ENCODE measurements at regions not wholly inside any gene's neighbourhood (a gene's known extent, or its start where the extent isn't known, plus 50 kb on each side); places are given as distances from the start of the nearest gene placed in this dataset.

- ChIA-PET POLR2A (no interaction called here), CTCF (no interaction called here)
- no TSS peak for BruUV-seq (replicated peaks)
- ATAC-seq, result no peak
- no peaks in the 10 kb centered on the region for H3K9me3 ChIP-seq (ENCODE audit: control insufficient read depth, insufficient read depth, low read depth, low read length)
- in situ Hi-C loops (cut with HindIII; ENCODE audit: low pct_unique_long_range_greater_than_20kb, low sequenced_read_pairs) (no loop called here), intact Hi-C loops (cut with micrococcal nuclease; ENCODE audit: unreplicated experiment) (no loop called here)
- no peak overlapping the region for H3K27ac ChIP-seq (ENCODE audit: low read length)
- H3K27me3 ChIP-seq (ENCODE audit: control insufficient read depth, insufficient read depth, low read length), result no peaks in the 10 kb centered on the region
- no peaks in the 10 kb centered on the region for H3K4me1 ChIP-seq (ENCODE audit: control insufficient read depth, insufficient read depth, low read length)
- TF ChIP-seq SIN3A (IDR thresholded peaks at IDR 0.05; ENCODE audit: borderline replicate concordance, insufficient read depth, low read depth, low read length), result no peak
- no peak for TF ChIP-seq TCF7L2 (IDR thresholded peaks at IDR 0.05; ENCODE audit: low read depth, low read length)
- no peak for TF ChIP-seq CTCF (IDR thresholded peaks at IDR 0.05)
- TF ChIP-seq, protein P1, sequence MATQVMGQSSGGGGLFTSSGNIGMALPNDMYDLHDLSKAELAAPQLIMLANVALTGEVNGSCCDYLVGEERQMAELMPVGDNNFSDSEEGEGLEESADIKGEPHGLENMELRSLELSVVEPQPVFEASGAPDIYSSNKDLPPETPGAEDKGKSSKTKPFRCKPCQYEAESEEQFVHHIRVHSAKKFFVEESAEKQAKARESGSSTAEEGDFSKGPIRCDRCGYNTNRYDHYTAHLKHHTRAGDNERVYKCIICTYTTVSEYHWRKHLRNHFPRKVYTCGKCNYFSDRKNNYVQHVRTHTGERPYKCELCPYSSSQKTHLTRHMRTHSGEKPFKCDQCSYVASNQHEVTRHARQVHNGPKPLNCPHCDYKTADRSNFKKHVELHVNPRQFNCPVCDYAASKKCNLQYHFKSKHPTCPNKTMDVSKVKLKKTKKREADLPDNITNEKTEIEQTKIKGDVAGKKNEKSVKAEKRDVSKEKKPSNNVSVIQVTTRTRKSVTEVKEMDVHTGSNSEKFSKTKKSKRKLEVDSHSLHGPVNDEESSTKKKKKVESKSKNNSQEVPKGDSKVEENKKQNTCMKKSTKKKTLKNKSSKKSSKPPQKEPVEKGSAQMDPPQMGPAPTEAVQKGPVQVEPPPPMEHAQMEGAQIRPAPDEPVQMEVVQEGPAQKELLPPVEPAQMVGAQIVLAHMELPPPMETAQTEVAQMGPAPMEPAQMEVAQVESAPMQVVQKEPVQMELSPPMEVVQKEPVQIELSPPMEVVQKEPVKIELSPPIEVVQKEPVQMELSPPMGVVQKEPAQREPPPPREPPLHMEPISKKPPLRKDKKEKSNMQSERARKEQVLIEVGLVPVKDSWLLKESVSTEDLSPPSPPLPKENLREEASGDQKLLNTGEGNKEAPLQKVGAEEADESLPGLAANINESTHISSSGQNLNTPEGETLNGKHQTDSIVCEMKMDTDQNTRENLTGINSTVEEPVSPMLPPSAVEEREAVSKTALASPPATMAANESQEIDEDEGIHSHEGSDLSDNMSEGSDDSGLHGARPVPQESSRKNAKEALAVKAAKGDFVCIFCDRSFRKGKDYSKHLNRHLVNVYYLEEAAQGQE (IDR thresholded peaks at IDR 0.05; ENCODE audit: insufficient read depth in 1 of 2, low read depth in 2 of 2, low read length in 1 of 2), result no peak
- no peak for TF ChIP-seq POLR2AphosphoS5 (IDR thresholded peaks at IDR 0.05; ENCODE audit: low read depth, low read length)
- no peaks in the 10 kb centered on the region for H3K36me3 ChIP-seq (ENCODE audit: control insufficient read depth, insufficient read depth, low read length)
- no peak overlapping the region for H3K4me3 ChIP-seq (ENCODE audit: low read depth in 2 of 2, low read length in 2 of 2)
- DNase-seq (ENCODE audit: low read depth, low spot score), result no peak
These were observed 187.0 kb upstream of the S1PR3 start for GRCh38 chr9:88804254-88804596.

DNA sequence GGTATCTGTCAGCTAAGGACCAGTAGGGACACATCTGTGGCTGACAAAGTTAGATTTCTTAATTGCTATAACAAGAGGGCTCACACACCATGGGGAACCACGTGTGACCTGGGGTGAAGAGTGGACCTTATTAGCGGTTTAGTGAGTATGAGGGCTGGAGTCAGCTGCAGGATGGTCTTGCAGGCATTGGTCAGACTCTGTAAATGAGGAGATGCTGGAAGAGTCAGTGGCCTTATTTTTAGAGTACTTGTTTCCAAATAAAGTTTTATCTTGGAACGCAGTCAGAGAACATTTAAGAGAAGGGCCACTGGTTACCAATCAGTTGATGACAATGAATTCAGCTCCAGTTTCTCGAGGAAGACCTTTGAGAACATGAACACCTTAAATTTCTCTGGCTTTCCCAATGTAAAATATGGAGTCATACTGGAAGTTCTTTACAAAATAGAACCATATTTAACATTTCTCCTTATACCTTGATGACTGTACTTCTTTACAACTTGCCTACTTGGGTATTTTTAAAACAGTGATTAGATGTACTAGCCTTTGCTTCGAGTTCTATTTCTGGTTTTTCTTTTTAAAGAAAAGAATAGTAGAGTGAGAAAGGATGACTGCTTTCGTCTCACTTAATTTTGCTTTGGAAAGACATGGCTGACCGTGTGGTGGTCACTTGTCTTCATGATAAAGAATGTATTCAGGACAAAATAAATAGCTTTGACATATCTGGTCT lies 185.9 kb upstream of the S1PR3 start:
- Histone ChIP-seq H3K4me3 (ENCODE audit: low read depth in 2 of 2, low read length in 2 of 2) (no peak overlapping the region), H3K9me3 (ENCODE audit: control insufficient read depth, insufficient read depth, low read depth, low read length) (no peaks in the 10 kb centered on the region), H3K4me1 (ENCODE audit: control insufficient read depth, insufficient read depth, low read length) (no peaks in the 10 kb centered on the region), H3K27me3 (ENCODE audit: control insufficient read depth, insufficient read depth, low read length) (no peaks in the 10 kb centered on the region), H3K36me3 (ENCODE audit: control insufficient read depth, insufficient read depth, low read length) (no peaks in the 10 kb centered on the region), H3K27ac (ENCODE audit: low read length) (no peak overlapping the region)
- intact Hi-C loops (cut with micrococcal nuclease; ENCODE audit: unreplicated experiment) (no loop called here), in situ Hi-C loops (cut with HindIII; ENCODE audit: low pct_unique_long_range_greater_than_20kb, low sequenced_read_pairs) (no loop called here)
- CTCF ChIA-PET, result no interaction called here
- DNase-seq (ENCODE audit: low read depth, low spot score) (no peak), ATAC-seq (no peak)
- no peak for TF ChIP-seq CTCF (IDR thresholded peaks at IDR 0.05)
- no peak for TF ChIP-seq POLR2AphosphoS5 (IDR thresholded peaks at IDR 0.05; ENCODE audit: low read depth, low read length)
- POLR2A ChIA-PET, result no interaction called here
- BruUV-seq (replicated peaks), result no TSS peak
